Glomerular visceral epithelial cell (primary cell): ENCODE measurements at regions not wholly inside any gene's neighbourhood (a gene's known extent, or its start where the extent isn't known, plus 50 kb on each side); places are given as distances from the start of the nearest gene placed in this dataset.
"Not testable (repeated sequence)": the region's sequence is repeated elsewhere in the genome, so short reads cannot be mapped to it uniquely, and the experiment has no call there.

ENCODE experiments used
- DNase-seq: peaks from one replicate; pipeline ENCODE4 v3.0.0-alpha.2; 2016; ENCODE audit errors: extremely low spot score

- no peak for DNase-seq
These were observed 993.5 kb upstream of the PRKX start for GRCh38 chrX:4706961-4707360.

GRCh38 chrX:4690521-4690920 is 977.1 kb upstream of the PRKX start:
- no peak for DNase-seq

GRCh38 chrX:4682636-4683035 is 969.2 kb upstream of the PRKX start:
- no peak for DNase-seq

GRCh38 chrX:4675686-4676300 is 962.3 kb upstream of the PRKX start:
- no peak for DNase-seq

GRCh38 chrX:4674028-4674782 is 960.8 kb upstream of the PRKX start:
- DNase-seq, result no peak

- no peak for DNase-seq
These were observed 957.9 kb upstream of the PRKX start for GRCh38 chrX:4671344-4671743.

- DNase-seq, result no peak
These were observed 957.2 kb upstream of the PRKX start for GRCh38 chrX:4670606-4671005.

GRCh38 chrX:4668802-4669536 is 955.5 kb upstream of the PRKX start:
- no peak for DNase-seq

- DNase-seq, result no peak
These were observed 949.6 kb upstream of the PRKX start for GRCh38 chrX:4663085-4663484.

- no peak for DNase-seq
These were observed 948.3 kb upstream of the PRKX start for GRCh38 chrX:4661771-4662170.

GRCh38 chrX:4656419-4656818 is 943.0 kb upstream of the PRKX start:
- DNase-seq, result no peak

- DNase-seq, result no peak
These were observed 942.3 kb upstream of the PRKX start for GRCh38 chrX:4655743-4656142.

- no peak for DNase-seq
These were observed 928.7 kb upstream of the PRKX start for GRCh38 chrX:4642114-4642513.

GRCh38 chrX:4638036-4638435 is 924.6 kb upstream of the PRKX start:
- no peak for DNase-seq

- DNase-seq, result no peak
These were observed 914.0 kb upstream of the PRKX start for GRCh38 chrX:4627414-4627813.

- no peak for DNase-seq
These were observed 909.2 kb upstream of the PRKX start for GRCh38 chrX:4622486-4623167.

GRCh38 chrX:4613651-4614050 is 900.2 kb upstream of the PRKX start:
- DNase-seq, result not testable (repeated sequence)

- DNase-seq, result no peak
These were observed 875.4 kb upstream of the PRKX start for GRCh38 chrX:4588893-4589292.

- no peak for DNase-seq
These were observed 875.0 kb upstream of the PRKX start for GRCh38 chrX:4588466-4588865.

- no peak for DNase-seq
These were observed 874.6 kb upstream of the PRKX start for GRCh38 chrX:4588056-4588455.

GRCh38 chrX:4579999-4580398 is 866.5 kb upstream of the PRKX start:
- no peak for DNase-seq

- DNase-seq, result no peak
These were observed 866.0 kb upstream of the PRKX start for GRCh38 chrX:4579480-4579879.
